HepG2 (cell line): ENCODE measurements at regions not wholly inside any gene's neighbourhood (a gene's known extent, or its start where the extent isn't known, plus 50 kb on each side); places are given as distances from the start of the nearest gene placed in this dataset.

Experiments used
- ATAC-seq: fragments of 200-7000 bp; cut with Tn5 transposase; 3 replicates; pipeline ENCODE4 v1.9.1; 2020; ENCODE audit warnings: mild to moderate bottlenecking, moderate library complexity
- BruUV-seq: library from RNA; stranded (reverse); fragments of 400-500 nt; replicated peaks from 2 replicates; lab custom pipeline; 2021; lab: Mats Ljungman, UMichigan
- CTCF ChIA-PET: fragments of 300-600 bp; formaldehyde crosslinking; extraction: SDS; loops from one replicate; lab custom pipeline; 2021; ENCODE audit warnings: low total read pairs, inconsistent platforms, low intra/inter-chr PET ratio; lab: Yijun Ruan, JAX
- POLR2A ChIA-PET: fragments of 350-600 bp; sonication (Branson Sonifier 250); formaldehyde crosslinking; loops from one replicate; lab custom pipeline; 2020; ENCODE audit warnings: antibody characterized with exemption, inconsistent platforms; lab: Yijun Ruan, JAX
- DNase-seq: peaks from one replicate; pipeline ENCODE4 v3.0.0-alpha.2; 2015; ENCODE audit warnings: low spot score
- FAIRE-seq: peaks from 3 replicates; lab custom pipeline; 2011; peaks lifted over from hg19 to GRCh38; lab: Jason Lieb, UNC
- H2AFZ ChIP-seq: one replicate; pipeline ENCODE4 v1.6.1; 2011; ENCODE audit warnings: low read length, inconsistent platforms
- H3K27ac ChIP-seq: fragments of 300-600 bp; 3 replicates; pipeline ENCODE4 v1.8.0; 2011; ENCODE audit warnings: mixed run types, mild to moderate bottlenecking, mixed read lengths, low read length, inconsistent platforms; ENCODE audit not compliant: insufficient read depth; ENCODE audit errors: extremely low read length
- H3K27me3 ChIP-seq, 2 experiments: fragments of 200-600 bp in 1 of 2; 2 replicates in 1 of 2; 3 replicates in 1 of 2; pipeline versions ENCODE4 v1.6.0 to v1.8.0; 2011; ENCODE audit warnings: low read length in 2 of 2, mild to moderate bottlenecking in 2 of 2, moderate library complexity in 2 of 2, inconsistent platforms in 1 of 2; ENCODE audit not compliant: insufficient read depth in 2 of 2, control insufficient read depth in 1 of 2
- H3K36me3 ChIP-seq, 2 experiments: fragments of 200-600 bp in 1 of 2; replicated peaks in 1 of 2; 2 replicates in 1 of 2; 3 replicates in 1 of 2; pipeline versions ENCODE4 v1.5.1 to v1.8.0; 2011; ENCODE audit warnings: low read length in 2 of 2, inconsistent platforms in 1 of 2; ENCODE audit not compliant: insufficient read depth in 2 of 2, control insufficient read depth in 1 of 2
- H3K4me1 ChIP-seq: 2 replicates; pipeline ENCODE4 v1.5.1; 2012; ENCODE audit warnings: low read length, inconsistent platforms; ENCODE audit not compliant: insufficient read depth
- H3K4me2 ChIP-seq: 2 replicates; pipeline ENCODE4 v1.6.0; 2011; ENCODE audit warnings: low read depth, low read length, inconsistent platforms
- H3K4me3 ChIP-seq, 3 experiments: fragments of 200-600 bp in 1 of 3; sonication (generic), shearing (Covaris generic) in 1 of 3; replicated peaks in 1 of 3; 2 replicates each; pipeline ENCODE4 v1.5.1; 2011 to 2016; ENCODE audit warnings: low read length in 3 of 3, inconsistent platforms in 2 of 3, low read depth in 2 of 3, mild to moderate bottlenecking in 2 of 3, control low read depth in 1 of 3, mixed read lengths in 1 of 3; ENCODE audit not compliant: insufficient read depth in 1 of 3
- H3K79me2 ChIP-seq: one replicate; pipeline ENCODE4 v1.6.1; 2011; ENCODE audit warnings: low read length, inconsistent platforms; ENCODE audit not compliant: insufficient read depth
- H3K9ac ChIP-seq: 2 replicates; pipeline ENCODE4 v1.6.0; 2011; ENCODE audit warnings: mild to moderate bottlenecking, low read depth, low read length, inconsistent platforms; ENCODE audit not compliant: insufficient read depth
- H3K9me3 ChIP-seq: 2 replicates; pipeline ENCODE4 v1.5.1; 2012; ENCODE audit warnings: mild to moderate bottlenecking, low read length
- H4K20me1 ChIP-seq: 2 replicates; pipeline ENCODE4 v1.6.0; 2011; ENCODE audit warnings: inconsistent platforms, mild to moderate bottlenecking, low read length, moderate library complexity; ENCODE audit not compliant: insufficient read depth
- AHR ChIP-seq: IDR thresholded peaks from 2 replicates; pipeline ENCODE4 v1.6.1; 2018; ENCODE audit warnings: missing genetic modification reagents, missing compliant biosample characterization
- DRAP1 ChIP-seq: IDR thresholded peaks from 2 replicates; pipeline ENCODE4 v1.6.1; 2016; ENCODE audit warnings: missing genetic modification reagents, missing compliant biosample characterization
- FIP1L1 ChIP-seq: fragments of 200-400 bp; formaldehyde crosslinking; IDR thresholded peaks from 2 replicates; pipeline ENCODE4 v1.6.1; 2018; ENCODE audit warnings: low read depth, mild to moderate bottlenecking, low read length, moderate library complexity, borderline replicate concordance; ENCODE audit not compliant: insufficient read depth
- FOXC1 ChIP-seq: sonication (generic); formaldehyde crosslinking; IDR thresholded peaks from 2 replicates; pipeline ENCODE4 v1.8.0; 2022; ENCODE audit warnings: mild to moderate bottlenecking, missing genetic modification reagents, borderline replicate concordance
- HBP1 ChIP-seq: IDR thresholded peaks from 2 replicates; pipeline ENCODE4 v1.6.1; 2016; ENCODE audit warnings: low read depth, control low read depth
- HNF1A ChIP-seq, 2 experiments: sonication (generic) in 1 of 2; formaldehyde crosslinking in 1 of 2; IDR thresholded peaks; 2 replicates each; pipeline versions ENCODE4 v1.4.0 to v1.6.1; 2016 to 2020; ENCODE audit warnings: borderline replicate concordance in 1 of 2, low read depth in 1 of 2, mild to moderate bottlenecking in 1 of 2, missing genetic modification reagents in 1 of 2
- HOXA7 ChIP-seq: sonication (generic); formaldehyde crosslinking; IDR thresholded peaks from 2 replicates; pipeline ENCODE4 v1.8.1; 2022; ENCODE audit warnings: mild to moderate bottlenecking, missing genetic modification reagents, moderate library complexity
- KLF9 ChIP-seq: IDR thresholded peaks from 2 replicates; pipeline ENCODE4 v1.6.1; 2016; ENCODE audit warnings: low read depth
- MEIS1 ChIP-seq: sonication (generic); formaldehyde crosslinking; IDR thresholded peaks from 2 replicates; pipeline ENCODE4 v1.9.0; 2021; ENCODE audit warnings: mild to moderate bottlenecking, missing genetic modification reagents, moderate library complexity, borderline replicate concordance
- NR2F1 ChIP-seq, 2 experiments: fragments of 450-650 bp in 1 of 2; formaldehyde crosslinking in 1 of 2; IDR thresholded peaks; 2 replicates each; pipeline versions ENCODE4 v1.5.0 to v1.6.1; 2016 to 2020; ENCODE audit warnings: mild to moderate bottlenecking in 1 of 2, missing compliant biosample characterization in 1 of 2, missing genetic modification reagents in 1 of 2, moderate library complexity in 1 of 2
- SNAPC2 ChIP-seq: sonication (generic); formaldehyde crosslinking; IDR thresholded peaks from 2 replicates; pipeline ENCODE4 v1.8.1; 2022; ENCODE audit warnings: mild to moderate bottlenecking, missing genetic modification reagents
- ZNF124 ChIP-seq: sonication (generic); formaldehyde crosslinking; IDR thresholded peaks from 2 replicates; pipeline ENCODE4 v1.4.0; 2020; ENCODE audit warnings: missing genetic modification reagents
- ZNF350 ChIP-seq: sonication (generic); formaldehyde crosslinking; IDR thresholded peaks from 2 replicates; pipeline ENCODE4 v1.4.0; 2020; ENCODE audit warnings: mild to moderate bottlenecking, low read depth, missing genetic modification reagents, borderline replicate concordance
- ZNF468 ChIP-seq: sonication (generic); formaldehyde crosslinking; IDR thresholded peaks from 2 replicates; pipeline ENCODE4 v1.8.0; 2022; ENCODE audit warnings: mild to moderate bottlenecking, moderate library complexity, missing genetic modification reagents
- ZNF562 ChIP-seq: sonication (generic); formaldehyde crosslinking; IDR thresholded peaks from 2 replicates; pipeline ENCODE4 v1.8.0; 2022; ENCODE audit warnings: missing genetic modification reagents, borderline replicate concordance
- ZNF747 ChIP-seq: sonication (generic); formaldehyde crosslinking; IDR thresholded peaks from 2 replicates; pipeline ENCODE4 v1.8.1; 2023; ENCODE audit warnings: missing genetic modification reagents, mild to moderate bottlenecking, borderline replicate concordance
- WGBS: methylation state at CpG from one replicate; pipeline ENCODE4 v1.1.6; 2017; ENCODE audit warnings: low lambda C conversion rate; 5-methylcytosine and 5-hydroxymethylcytosine counted together
- in situ Hi-C: cut with HindIII; loops from 2 replicates; pipeline ENCODE4 v1.10.0; 2017; ENCODE audit warnings: low pct_unique_long_range_greater_than_20kb; ENCODE audit not compliant: extremely low pct_ligation_motif_present
- intact Hi-C: fragments of 100-400 bp; cut with micrococcal nuclease; formaldehyde crosslinking; loops from one replicate; pipeline ENCODE4 v1.10.0; 2022; ENCODE audit not compliant: unreplicated experiment

- TF ChIP-seq HNF1A (IDR thresholded peaks at IDR 0.05; ENCODE audit: low read depth) (no peak), HNF1A (CRISPR knock-in tag; IDR thresholded peaks at IDR 0.05; ENCODE audit: borderline replicate concordance) (no peak), SNAPC2 (no peak), AHR (no peak)
Measured at GRCh38 chr11:97364047-97364446, 974.2 kb downstream of the JRKL start (continued).

GRCh38 chr11:97367406-97368083, 977.7 kb downstream of the JRKL start:
- no peaks in the 10 kb centered on the region for H3K79me2 ChIP-seq
- H3K4me3 ChIP-seq = no peak overlapping the region
- no peaks in the 10 kb centered on the region for H4K20me1 ChIP-seq
- no peaks in the 10 kb centered on the region for H3K4me1 ChIP-seq
- BruUV-seq = no TSS peak
- H3K9ac ChIP-seq = no peak overlapping the region
- WGBS = 0% methylated on average over 2 of the region's 10 CpGs
- H3K9me3 ChIP-seq = peaks cover 17% of the 10 kb centered on the region
- ChIA-PET POLR2A (no interaction called here), CTCF (no interaction called here)
- TF ChIP-seq MEIS1 (CRISPR knock-in tag) (no peak), FIP1L1 (no peak), ZNF350 (CRISPR knock-in tag) (no peak), FOXC1 (no peak), ZNF124 (CRISPR knock-in tag) (no peak), NR2F1 (CRISPR knock-in tag; IDR thresholded peaks at IDR 0.05) (no peak), ZNF562 (no peak), ZNF468 (CRISPR knock-in tag) (no peak), HOXA7 (CRISPR knock-in tag) (no peak), DRAP1 (CRISPR knock-in tag) (no peak), ZNF747 (CRISPR knock-in tag) (no peak), KLF9 (CRISPR knock-in tag) (no peak), HBP1 (CRISPR knock-in tag) (no peak)
- H2AFZ ChIP-seq = no peak overlapping the region
- no peaks in the 10 kb centered on the region for H3K27me3 ChIP-seq
- H3K27ac ChIP-seq = no peak overlapping the region
- FAIRE-seq (no peak), ATAC-seq (no peak), DNase-seq (no peak)
- no peak overlapping the region for H3K4me2 ChIP-seq
- no peaks in the 10 kb centered on the region for H3K36me3 ChIP-seq
- in situ Hi-C loops = no loop called here
- intact Hi-C loops = no loop called here
